GM12865 (cell line): ENCODE measurements at regions not wholly inside any gene's neighbourhood (a gene's known extent, or its start where the extent isn't known, plus 50 kb on each side); places are given as distances from the start of the nearest gene placed in this dataset.

Experiments
- DNase-seq: peaks from one replicate; pipeline ENCODE4 v3.0.0; 2010; ENCODE audit warnings: low read depth
- H3K4me3 ChIP-seq: 2 replicates; pipeline ENCODE4 v1.5.1; 2011; ENCODE audit warnings: mild to moderate bottlenecking, low read depth, low read length, control low read depth
- TF ChIP-seq, protein P1 (sequence below): IDR thresholded peaks from 2 replicates; pipeline ENCODE4 v1.5.1; 2011; ENCODE audit warnings: low read length, control low read depth, low read depth, inconsistent platforms; ENCODE audit not compliant: insufficient read depth; ENCODE audit errors: missing control alignments

- H3K4me3 ChIP-seq = no peak overlapping the region
- TF ChIP-seq, protein P1, sequence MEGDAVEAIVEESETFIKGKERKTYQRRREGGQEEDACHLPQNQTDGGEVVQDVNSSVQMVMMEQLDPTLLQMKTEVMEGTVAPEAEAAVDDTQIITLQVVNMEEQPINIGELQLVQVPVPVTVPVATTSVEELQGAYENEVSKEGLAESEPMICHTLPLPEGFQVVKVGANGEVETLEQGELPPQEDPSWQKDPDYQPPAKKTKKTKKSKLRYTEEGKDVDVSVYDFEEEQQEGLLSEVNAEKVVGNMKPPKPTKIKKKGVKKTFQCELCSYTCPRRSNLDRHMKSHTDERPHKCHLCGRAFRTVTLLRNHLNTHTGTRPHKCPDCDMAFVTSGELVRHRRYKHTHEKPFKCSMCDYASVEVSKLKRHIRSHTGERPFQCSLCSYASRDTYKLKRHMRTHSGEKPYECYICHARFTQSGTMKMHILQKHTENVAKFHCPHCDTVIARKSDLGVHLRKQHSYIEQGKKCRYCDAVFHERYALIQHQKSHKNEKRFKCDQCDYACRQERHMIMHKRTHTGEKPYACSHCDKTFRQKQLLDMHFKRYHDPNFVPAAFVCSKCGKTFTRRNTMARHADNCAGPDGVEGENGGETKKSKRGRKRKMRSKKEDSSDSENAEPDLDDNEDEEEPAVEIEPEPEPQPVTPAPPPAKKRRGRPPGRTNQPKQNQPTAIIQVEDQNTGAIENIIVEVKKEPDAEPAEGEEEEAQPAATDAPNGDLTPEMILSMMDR = no peak
- DNase-seq = no peak
Observed at GRCh38 chr7:42483886-42484285, 246.9 kb upstream of the GLI3 start.

DNA sequence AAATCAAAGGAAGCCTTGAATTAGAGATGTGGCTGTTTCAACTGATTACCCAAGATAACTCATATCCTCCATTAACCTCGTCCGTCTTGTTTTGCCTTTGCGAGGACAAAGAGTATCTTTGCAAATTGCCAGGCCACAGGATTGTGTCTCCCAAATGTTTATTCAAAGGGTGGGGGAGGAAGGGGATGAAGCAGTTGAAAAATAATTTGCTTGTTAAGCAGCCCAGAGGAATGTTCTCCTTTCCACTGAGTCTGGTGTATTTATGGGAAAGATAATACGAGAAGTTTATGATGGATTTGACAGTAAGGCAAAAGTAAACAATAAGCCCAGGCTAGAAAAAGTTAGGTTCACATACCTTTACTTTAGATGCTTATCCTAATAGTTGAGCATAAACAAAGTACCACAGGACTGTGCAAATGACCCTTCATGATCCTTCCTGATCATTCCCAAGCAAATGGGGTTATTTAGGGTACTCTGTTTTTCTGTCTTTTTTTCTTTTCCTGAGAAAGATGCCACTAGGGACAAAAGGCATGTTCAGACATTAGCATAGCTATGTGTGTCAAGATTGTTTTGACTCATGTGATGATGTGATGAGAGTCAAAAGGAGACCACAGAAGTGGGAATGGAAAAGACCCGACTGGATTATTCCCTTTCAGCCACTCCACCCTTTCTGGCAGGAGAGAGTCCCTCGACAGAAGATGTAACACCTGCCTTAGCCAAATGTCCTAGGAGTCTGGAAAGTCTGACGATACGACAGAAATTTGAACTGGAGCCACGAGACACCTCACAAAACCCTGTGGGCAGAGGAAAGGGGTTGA is 243.0 kb upstream of the GLI3 start:
- no peak overlapping the region for H3K4me3 ChIP-seq
- TF ChIP-seq, protein P1 = no peak
- DNase-seq = no peak

DNA sequence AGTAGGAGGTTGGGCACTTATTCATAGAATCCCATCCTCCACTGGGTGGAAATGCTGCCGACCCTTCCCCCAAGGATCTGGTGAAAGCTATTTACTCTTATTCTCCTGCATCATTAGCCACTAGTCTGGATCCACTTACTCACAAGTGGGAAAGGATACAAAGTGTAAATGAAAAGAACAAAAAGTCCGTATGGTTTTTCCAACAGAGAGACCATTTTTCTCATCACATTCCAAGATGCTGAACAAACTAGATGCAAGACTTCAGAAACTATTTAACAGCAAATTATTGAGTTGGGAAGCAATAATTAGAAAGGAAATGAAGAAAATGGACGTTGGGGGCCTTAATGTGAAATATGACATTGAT is 242.4 kb upstream of the GLI3 start:
- no peak for DNase-seq

DNA sequence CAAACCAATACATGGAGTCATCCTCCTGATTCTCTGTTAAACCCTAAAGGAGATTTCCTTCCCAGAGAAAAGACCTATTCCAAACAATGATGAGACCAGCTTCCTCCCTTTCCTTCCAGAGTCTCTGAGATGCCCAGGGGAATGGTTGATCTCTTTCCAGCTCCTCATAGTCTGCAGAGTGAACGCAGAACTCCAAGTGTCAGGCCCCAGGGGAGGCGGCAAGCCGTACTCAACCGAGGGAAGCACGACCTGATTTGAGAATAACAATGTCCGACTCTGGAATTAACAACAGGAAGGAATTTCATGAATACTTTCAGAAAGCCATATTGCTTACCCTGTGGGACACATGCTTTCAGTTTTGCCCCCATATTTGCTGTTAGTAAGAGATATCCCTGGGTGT is 241.7 kb upstream of the GLI3 start:
- no peak overlapping the region for H3K4me3 ChIP-seq
- no peak for DNase-seq
- TF ChIP-seq, protein P1 = no peak

More for the DNA sequence above, 242.4 kb upstream of the GLI3 start:
- TF ChIP-seq, protein P1 = no peak
- H3K4me3 ChIP-seq = no peak overlapping the region

- TF ChIP-seq, protein P1 = no peak
- no peak for DNase-seq
- no peak overlapping the region for H3K4me3 ChIP-seq
Observed at GRCh38 chr7:42476255-42476654, 239.2 kb upstream of the GLI3 start.

DNA sequence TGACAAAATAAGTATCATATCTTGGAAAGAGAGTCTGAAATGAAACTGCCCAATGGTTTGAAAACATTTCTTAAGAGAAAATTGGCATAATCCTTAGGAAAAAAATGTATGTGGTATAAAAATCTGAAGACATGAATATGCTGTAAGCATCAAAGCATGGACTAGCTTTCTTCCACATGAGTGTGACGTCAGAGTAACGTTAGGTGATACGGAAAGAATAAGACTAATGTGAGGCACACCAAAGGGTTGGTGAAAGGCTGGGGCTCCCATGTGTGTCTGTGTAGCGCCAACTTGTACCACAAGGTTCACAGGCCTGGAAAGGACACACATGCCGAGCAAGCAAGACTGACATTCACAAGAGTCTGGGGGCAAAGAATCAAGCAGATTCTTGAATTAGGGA is 238.1 kb upstream of the GLI3 start:
- DNase-seq = no peak
- H3K4me3 ChIP-seq = no peak overlapping the region
- TF ChIP-seq, protein P1 = no peak

GRCh38 chr7:42473099-42473498 is 236.1 kb upstream of the GLI3 start:
- TF ChIP-seq, protein P1 = no peak
- H3K4me3 ChIP-seq = no peak overlapping the region
- DNase-seq = no peak
